ENCODE measurements at regions not wholly inside any gene's neighbourhood (a gene's known extent, or its start where the extent isn't known, plus 50 kb on each side); places are given as distances from the start of the nearest gene placed in this dataset.
"Not testable (repeated sequence)": the region's sequence is repeated elsewhere in the genome, so short reads cannot be mapped to it uniquely, and the experiment has no call there.

DNA sequence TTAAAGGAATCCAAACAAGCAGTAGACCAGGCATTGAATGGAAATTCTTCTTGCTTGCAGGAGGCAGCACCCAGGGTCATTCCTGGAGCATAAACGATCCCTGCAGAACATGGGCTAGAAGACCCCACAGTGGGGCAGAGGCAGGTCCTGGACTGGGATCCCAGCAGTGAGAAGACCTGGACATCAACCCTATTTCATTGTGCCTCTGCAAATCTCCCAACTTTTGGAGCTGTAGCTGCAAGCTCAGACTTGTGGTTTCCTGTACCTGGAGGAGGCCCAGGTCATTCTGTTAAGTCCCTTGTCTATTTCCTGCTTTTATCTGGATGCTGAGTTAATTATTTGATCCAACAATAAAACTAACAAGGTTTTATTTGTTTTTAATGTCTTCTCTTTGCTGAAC, 61.7 kb downstream of the CALM1 start:
- no peak overlapping the region for H3K27ac ChIP-seq (ENCODE audit: low read depth, low read length)
- H3K4me3 ChIP-seq (ENCODE audit: low read depth, low read length), result no peak overlapping the region
- TF ChIP-seq, protein P1, sequence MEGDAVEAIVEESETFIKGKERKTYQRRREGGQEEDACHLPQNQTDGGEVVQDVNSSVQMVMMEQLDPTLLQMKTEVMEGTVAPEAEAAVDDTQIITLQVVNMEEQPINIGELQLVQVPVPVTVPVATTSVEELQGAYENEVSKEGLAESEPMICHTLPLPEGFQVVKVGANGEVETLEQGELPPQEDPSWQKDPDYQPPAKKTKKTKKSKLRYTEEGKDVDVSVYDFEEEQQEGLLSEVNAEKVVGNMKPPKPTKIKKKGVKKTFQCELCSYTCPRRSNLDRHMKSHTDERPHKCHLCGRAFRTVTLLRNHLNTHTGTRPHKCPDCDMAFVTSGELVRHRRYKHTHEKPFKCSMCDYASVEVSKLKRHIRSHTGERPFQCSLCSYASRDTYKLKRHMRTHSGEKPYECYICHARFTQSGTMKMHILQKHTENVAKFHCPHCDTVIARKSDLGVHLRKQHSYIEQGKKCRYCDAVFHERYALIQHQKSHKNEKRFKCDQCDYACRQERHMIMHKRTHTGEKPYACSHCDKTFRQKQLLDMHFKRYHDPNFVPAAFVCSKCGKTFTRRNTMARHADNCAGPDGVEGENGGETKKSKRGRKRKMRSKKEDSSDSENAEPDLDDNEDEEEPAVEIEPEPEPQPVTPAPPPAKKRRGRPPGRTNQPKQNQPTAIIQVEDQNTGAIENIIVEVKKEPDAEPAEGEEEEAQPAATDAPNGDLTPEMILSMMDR (IDR thresholded peaks at IDR 0.05; ENCODE audit: low read depth, low read length), result no peak
- ChIA-PET POLR2A (no interaction called here), CTCF (no interaction called here)
- peaks cover 3% of the 10 kb centered on the region; the same call in 1 of the 2 replicates for H3K9me3 ChIP-seq (ENCODE audit: control insufficient read depth, insufficient read depth, low read length)
- peaks cover 23% of the 10 kb centered on the region for H3K27me3 ChIP-seq (ENCODE audit: control insufficient read depth, insufficient read depth, low read length)
- no peak for DNase-seq (ENCODE audit: low read depth, low spot score)

GRCh38 chr14:90460136-90460535, 63.3 kb downstream of the CALM1 start:
- Histone ChIP-seq H3K27me3 (ENCODE audit: control insufficient read depth, insufficient read depth, low read length) (peaks cover 26% of the 10 kb centered on the region), H3K9me3 (ENCODE audit: control insufficient read depth, insufficient read depth, low read length) (peaks cover under 1% of the 10 kb centered on the region; the same call in 1 of the 2 replicates), H3K27ac (ENCODE audit: low read depth, low read length) (no peak overlapping the region), H3K4me3 (ENCODE audit: low read depth, low read length) (no peak overlapping the region)
- POLR2A ChIA-PET, result no interaction called here
- TF ChIP-seq, protein P1 (IDR thresholded peaks at IDR 0.05; ENCODE audit: low read depth, low read length), result no peak
- no peak for DNase-seq (ENCODE audit: low read depth, low spot score)
- CTCF ChIA-PET, result interaction anchor here (0.9 kb wide), 1 partner anchor 26 kb away, joined by 3 read pairs; no protein-coding TSS in a partner anchor

DNA sequence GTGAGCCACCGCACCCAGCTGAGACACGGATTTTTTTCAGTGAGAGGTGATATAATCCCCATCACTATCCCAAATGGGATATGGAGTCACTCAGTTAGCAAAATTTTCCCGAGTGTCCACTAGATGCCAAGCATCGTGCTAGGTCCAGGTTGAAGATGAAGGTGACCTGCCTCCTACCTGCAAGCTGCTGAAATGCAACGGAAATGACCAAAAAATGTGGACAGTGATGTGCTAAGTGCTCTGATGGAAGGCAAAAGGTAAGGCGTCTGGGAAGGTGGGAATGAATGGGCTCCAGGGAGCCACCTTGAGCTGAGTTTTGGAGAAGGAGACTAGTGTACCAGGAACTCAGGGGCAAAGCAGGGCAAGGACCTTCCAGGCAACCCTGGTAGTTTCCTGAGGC, 64.6 kb downstream of the CALM1 start:
- no peak for DNase-seq (ENCODE audit: low read depth, low spot score)
- no peak overlapping the region for H3K27ac ChIP-seq (ENCODE audit: low read depth, low read length)
- H3K4me3 ChIP-seq (ENCODE audit: low read depth, low read length), result no peak overlapping the region
- CTCF ChIA-PET, result interaction anchor here (0.8 kb wide), 1 partner anchor 296 kb away, joined by 3 read pairs; no protein-coding TSS in a partner anchor
- H3K9me3 ChIP-seq (ENCODE audit: control insufficient read depth, insufficient read depth, low read length), result no peaks in the 10 kb centered on the region
- TF ChIP-seq, protein P1 (IDR thresholded peaks at IDR 0.05; ENCODE audit: low read depth, low read length), result no peak
- POLR2A ChIA-PET, result no interaction called here
- H3K27me3 ChIP-seq (ENCODE audit: control insufficient read depth, insufficient read depth, low read length), result peaks cover 26% of the 10 kb centered on the region

GRCh38 chr14:90464481-90464880, 67.7 kb downstream of the CALM1 start:
- POLR2A ChIA-PET, result interaction anchor here (0.8 kb wide), 1 partner anchor 9 kb away, joined by 5 read pairs; no protein-coding TSS in a partner anchor
- no peak overlapping the region for H3K4me3 ChIP-seq (ENCODE audit: low read depth, low read length)
- no peak for DNase-seq (ENCODE audit: low read depth, low spot score)
- CTCF ChIA-PET, result no interaction called here
- H3K27me3 ChIP-seq (ENCODE audit: control insufficient read depth, insufficient read depth, low read length), result peaks cover 19% of the 10 kb centered on the region
- H3K27ac ChIP-seq (ENCODE audit: low read depth, low read length), result no peak overlapping the region
- TF ChIP-seq, protein P1 (IDR thresholded peaks at IDR 0.05; ENCODE audit: low read depth, low read length), result no peak
- H3K9me3 ChIP-seq (ENCODE audit: control insufficient read depth, insufficient read depth, low read length), result no peaks in the 10 kb centered on the region

DNA sequence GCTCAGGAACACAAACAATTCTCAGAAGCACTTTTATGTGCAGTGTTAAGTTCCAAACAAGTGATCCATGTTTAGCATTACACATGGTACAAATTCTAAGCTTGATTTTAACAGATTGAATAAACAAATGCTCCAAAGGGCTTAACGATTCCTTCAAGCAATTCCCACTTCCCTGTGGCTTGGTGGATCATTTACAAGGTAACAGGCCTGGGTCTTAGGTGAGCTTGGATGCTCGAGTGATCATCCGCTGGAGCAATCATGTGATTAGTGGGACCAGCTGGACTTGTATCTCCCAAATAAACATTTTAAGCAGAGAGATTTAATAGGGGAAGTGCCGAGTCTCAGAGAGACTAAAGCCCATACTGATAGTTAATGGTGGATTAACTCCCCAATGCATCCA, 70.7 kb downstream of the CALM1 start:
- H3K4me3 ChIP-seq (ENCODE audit: low read depth, low read length), result no peak overlapping the region
- H3K9me3 ChIP-seq (ENCODE audit: control insufficient read depth, insufficient read depth, low read length), result 0 out of 2 replicates have a peak, but pooled peaks cover 3% of the 10 kb centered on the region
- no peak overlapping the region for H3K27ac ChIP-seq (ENCODE audit: low read depth, low read length)
- no peak for DNase-seq (ENCODE audit: low read depth, low spot score)
- ChIA-PET POLR2A (no interaction called here), CTCF (no interaction called here)
- peaks cover 18% of the 10 kb centered on the region for H3K27me3 ChIP-seq (ENCODE audit: control insufficient read depth, insufficient read depth, low read length)
- TF ChIP-seq, protein P1 (IDR thresholded peaks at IDR 0.05; ENCODE audit: low read depth, low read length), result no peak

DNA sequence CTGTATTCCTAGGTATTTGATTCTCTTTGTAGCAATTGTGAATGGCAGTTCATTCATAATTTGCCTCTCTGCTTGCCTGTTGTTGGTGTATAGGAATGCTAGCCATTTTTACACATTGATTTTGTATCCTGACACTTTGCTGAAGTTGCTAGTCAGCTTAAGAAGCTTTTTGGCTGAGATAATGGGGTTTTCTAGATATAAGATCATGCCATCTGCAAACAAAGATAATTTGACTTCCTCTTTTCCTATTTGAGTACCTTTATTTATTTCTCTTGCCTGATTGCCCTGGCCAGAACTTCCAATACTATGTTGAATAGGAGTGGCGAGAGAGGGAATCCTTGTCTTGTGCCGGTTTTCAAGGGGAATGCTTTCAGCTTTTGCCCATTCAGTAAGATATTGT, 72.6 kb downstream of the CALM1 start:
- H3K27ac ChIP-seq (ENCODE audit: low read depth, low read length); H3K27me3 ChIP-seq (ENCODE audit: control insufficient read depth, insufficient read depth, low read length); CTCF ChIA-PET; H3K9me3 ChIP-seq (ENCODE audit: control insufficient read depth, insufficient read depth, low read length); DNase-seq (ENCODE audit: low read depth, low spot score); H3K4me3 ChIP-seq (ENCODE audit: low read depth, low read length); POLR2A ChIA-PET: not testable (repeated sequence)
